Chondrocyte (in vitro differentiated cells): ENCODE measurements at regions not wholly inside any gene's neighbourhood (a gene's known extent, or its start where the extent isn't known, plus 50 kb on each side); places are given as distances from the start of the nearest gene placed in this dataset.

Source experiments
- DNase-seq: peaks from one replicate; pipeline ENCODE4 v3.0.0; 2021; ENCODE audit warnings: mixed read lengths, low spot score
- H3K27ac Mint-ChIP-seq: one replicate; pipeline ENCODE4 v1.8.0; 2021; ENCODE audit warnings: mild to moderate bottlenecking, moderate library complexity, mixed read lengths; ENCODE audit not compliant: unreplicated experiment
- H3K27me3 Mint-ChIP-seq: 2 replicates; pipeline ENCODE4 v1.8.0; 2021; ENCODE audit warnings: low read depth, mixed read lengths
- H3K36me3 Mint-ChIP-seq: 2 replicates; pipeline ENCODE4 v1.8.0; 2021; ENCODE audit warnings: low read depth, mixed read lengths
- H3K4me1 Mint-ChIP-seq: 2 replicates; pipeline ENCODE4 v1.8.0; 2021; ENCODE audit warnings: low read depth, mild to moderate bottlenecking, mixed read lengths
- H3K4me3 Mint-ChIP-seq: one replicate; pipeline ENCODE4 v1.8.0; 2021; ENCODE audit warnings: mild to moderate bottlenecking, moderate library complexity, mixed read lengths; ENCODE audit not compliant: unreplicated experiment
- H3K9me3 Mint-ChIP-seq: 2 replicates; pipeline ENCODE4 v1.8.0; 2021; ENCODE audit warnings: low read depth, mixed read lengths
- CTCF ChIP-seq: fragments of 200-600 bp; sonication (generic); IDR thresholded peaks from 2 replicates; pipeline ENCODE4 v1.5.0; 2021; ENCODE audit warnings: antibody characterized with exemption, mild to moderate bottlenecking, moderate library complexity

GRCh38 chr15:72932472-72932871 is 119.8 kb upstream of the NEO1 start:
- H3K27me3 Mint-ChIP-seq: peaks cover 22% of the 10 kb centered on the region
- no peak for TF ChIP-seq CTCF
- no peak overlapping the region for H3K4me3 Mint-ChIP-seq
- peaks cover 13% of the 10 kb centered on the region for H3K4me1 Mint-ChIP-seq
- no peaks in the 10 kb centered on the region for H3K9me3 Mint-ChIP-seq
- no peak overlapping the region for H3K27ac Mint-ChIP-seq
- no peaks in the 10 kb centered on the region for H3K36me3 Mint-ChIP-seq
- no peak for DNase-seq

GRCh38 chr15:72927451-72927850 is 124.8 kb upstream of the NEO1 start:
- Mint-ChIP-seq H3K4me3 (no peak overlapping the region), H3K27ac (no peak overlapping the region), H3K9me3 (no peaks in the 10 kb centered on the region), H3K36me3 (no peaks in the 10 kb centered on the region), H3K27me3 (peaks cover 26% of the 10 kb centered on the region), H3K4me1 (peaks cover 4% of the 10 kb centered on the region)
- no peak for TF ChIP-seq CTCF
- DNase-seq: no peak

DNA sequence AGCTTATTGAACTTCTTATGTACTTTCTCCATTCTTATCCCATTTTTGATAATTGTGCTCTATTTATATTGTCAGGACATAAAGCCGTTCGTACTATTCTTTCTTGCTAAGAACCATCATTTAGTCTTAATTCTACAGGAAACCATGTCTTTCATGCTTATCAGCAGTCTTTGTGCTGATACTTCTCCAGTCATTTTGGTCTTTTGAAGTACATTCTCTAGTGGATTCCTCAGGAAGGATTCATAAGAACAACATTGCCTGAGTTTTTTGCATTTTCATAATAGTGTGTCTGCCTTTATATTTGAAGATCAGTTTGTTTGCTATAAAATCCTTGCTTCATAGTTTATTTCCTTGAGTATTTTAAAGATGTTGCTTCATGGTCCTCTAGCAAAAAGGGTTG is 126.6 kb upstream of the NEO1 start:
- no peak for TF ChIP-seq CTCF
- no peak overlapping the region for H3K27ac Mint-ChIP-seq
- H3K4me3 Mint-ChIP-seq: no peak overlapping the region
- H3K36me3 Mint-ChIP-seq: no peaks in the 10 kb centered on the region
- H3K27me3 Mint-ChIP-seq: peaks cover 26% of the 10 kb centered on the region
- peaks cover 4% of the 10 kb centered on the region for H3K4me1 Mint-ChIP-seq
- DNase-seq: no peak
- no peaks in the 10 kb centered on the region for H3K9me3 Mint-ChIP-seq

GRCh38 chr15:72923289-72923688 is 129.0 kb upstream of the NEO1 start:
- no peak for TF ChIP-seq CTCF
- no peak for DNase-seq
- Mint-ChIP-seq H3K27ac (no peak overlapping the region), H3K27me3 (peaks cover 11% of the 10 kb centered on the region), H3K9me3 (no peaks in the 10 kb centered on the region), H3K36me3 (no peaks in the 10 kb centered on the region), H3K4me1 (peaks cover 9% of the 10 kb centered on the region), H3K4me3 (no peak overlapping the region)

- H3K27ac Mint-ChIP-seq: no peak overlapping the region
- H3K36me3 Mint-ChIP-seq: no peaks in the 10 kb centered on the region
- peaks cover 20% of the 10 kb centered on the region for H3K4me1 Mint-ChIP-seq
- TF ChIP-seq CTCF: no peak
- H3K27me3 Mint-ChIP-seq: peaks cover 1% of the 10 kb centered on the region
- no peak overlapping the region for H3K4me3 Mint-ChIP-seq
- no peak for DNase-seq
- no peaks in the 10 kb centered on the region for H3K9me3 Mint-ChIP-seq
These were observed 131.7 kb upstream of the NEO1 start for GRCh38 chr15:72920551-72920950.
